Sciatic nerve (tissue), 2 donors: ENCODE measurements at regions not wholly inside any gene's neighbourhood (a gene's known extent, or its start where the extent isn't known, plus 50 kb on each side); places are given as distances from the start of the nearest gene placed in this dataset.
A peak's percentile ranks its signal among the peaks of the same experiment; 100 is the strongest.
"Not testable (repeated sequence)": the region's sequence is repeated elsewhere in the genome, so short reads cannot be mapped to it uniquely, and the experiment has no call there.

Source experiments
- ATAC-seq: fragments of 200-7000 bp; cut with Tn5 transposase; one replicate; pipeline ENCODE4 v1.9.1; 2020; ENCODE audit warnings: mild to moderate bottlenecking, moderate library complexity
- DNase-seq: peaks from one replicate; pipeline ENCODE4 v3.0.0-alpha.2; 2020; ENCODE audit warnings: low spot score
- intact Hi-C: fragments of 100-400 bp; cut with DNase I; formaldehyde crosslinking; loops from one replicate; pipeline ENCODE4 v1.14.2; 2022
- donor health status: DM: no; HTN: no; CAD: no.
- donor health status: DM: no; HTN: no; CAD: no.

- intact Hi-C loops, result no loop called here
- no peak for ATAC-seq
These were observed 286.5 kb downstream of the MTX2 start for GRCh38 chr2:176555781-176556180.

GRCh38 chr2:176556373-176556772 lies 287.1 kb downstream of the MTX2 start:
- DNase-seq (no peak), ATAC-seq (no peak)
- intact Hi-C loops, result no loop called here

More at GRCh38 chr2:176555781-176556180, 286.5 kb downstream of the MTX2 start:
- DNase-seq, result no peak

DNA sequence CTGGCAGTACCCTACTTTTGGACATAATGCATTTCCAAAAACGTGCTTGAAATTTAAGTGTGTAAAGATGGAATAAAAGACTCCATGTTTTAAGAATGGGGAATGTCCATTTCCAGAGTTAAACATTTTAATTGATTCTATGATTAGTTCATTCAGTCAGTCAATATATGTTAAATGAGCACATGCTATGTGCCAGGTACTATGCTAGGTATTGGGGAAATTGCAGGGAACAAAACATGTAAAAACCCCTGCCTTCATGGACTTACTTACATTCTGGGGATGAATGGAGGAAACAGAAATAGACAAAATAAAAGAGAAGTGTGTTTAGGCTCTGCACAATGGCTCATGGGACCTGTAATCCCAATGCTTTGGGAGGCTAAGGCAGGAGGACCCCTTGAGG lies 288.6 kb downstream of the MTX2 start:
- intact Hi-C loops, result no loop called here
- ATAC-seq, result no peak
- no peak for DNase-seq

GRCh38 chr2:176558574-176559140 lies 289.4 kb downstream of the MTX2 start:
- DNase-seq (no peak), ATAC-seq (no peak)
- intact Hi-C loops, result no loop called here

GRCh38 chr2:176560296-176560695 lies 291.1 kb downstream of the MTX2 start:
- ATAC-seq (no peak), DNase-seq (no peak)
- intact Hi-C loops, result no loop called here

DNA sequence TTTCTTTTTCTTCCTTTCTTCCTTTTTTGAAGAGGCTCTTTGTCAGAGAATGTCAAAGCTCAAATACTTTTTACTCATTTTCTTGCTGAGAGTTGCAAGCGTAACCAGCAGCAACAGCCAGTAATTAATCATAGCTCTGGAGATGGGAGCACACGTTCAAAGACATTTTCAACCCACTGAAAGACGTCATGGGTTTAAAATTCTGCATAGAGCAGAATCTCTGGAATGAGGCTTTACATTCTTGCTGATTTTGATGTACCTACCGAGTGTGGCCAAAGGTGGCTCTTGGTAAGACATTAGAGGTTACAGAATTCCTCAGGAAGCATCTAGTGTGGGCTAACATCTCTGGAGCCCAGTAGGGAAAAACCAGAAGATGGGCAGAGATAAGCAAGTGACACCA lies 292.5 kb downstream of the MTX2 start:
- intact Hi-C loops, result no loop called here
- DNase-seq (no peak), ATAC-seq (no peak)

DNA sequence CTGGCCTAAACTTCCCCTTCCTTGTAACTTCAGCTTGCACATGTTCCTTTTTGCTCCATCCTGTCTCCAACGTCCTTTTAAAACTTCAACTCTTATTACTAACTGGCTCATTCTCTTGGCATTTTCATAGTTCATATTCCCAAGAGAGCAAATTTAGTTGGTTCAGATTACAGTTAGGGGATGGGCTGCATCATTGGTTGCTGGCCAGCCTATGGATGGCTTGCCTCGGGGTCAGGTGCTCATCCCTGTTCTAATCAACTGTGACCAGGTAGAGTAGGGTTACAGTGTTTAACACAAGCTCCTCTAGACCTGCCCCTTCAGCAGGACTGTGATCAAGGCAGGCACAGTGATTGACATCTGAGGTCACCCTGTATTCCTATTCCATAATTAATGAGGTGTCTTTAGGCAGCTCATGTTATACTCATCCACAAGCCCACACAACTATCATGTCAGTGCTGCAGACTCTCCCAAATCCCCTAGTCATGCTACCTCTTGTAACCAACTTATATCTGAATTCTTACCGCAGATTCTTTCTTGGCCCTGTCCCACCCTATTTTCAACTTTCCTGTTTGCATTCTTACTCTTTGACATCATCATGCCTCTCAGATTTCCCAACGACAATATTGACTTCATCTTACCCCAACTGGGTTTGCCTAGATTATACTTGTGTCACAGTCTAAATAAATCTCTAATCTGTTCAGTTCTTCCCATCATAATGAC lies 293.3 kb downstream of the MTX2 start:
- DNase-seq (no peak), ATAC-seq (no peak)
- intact Hi-C loops, result no loop called here

DNA sequence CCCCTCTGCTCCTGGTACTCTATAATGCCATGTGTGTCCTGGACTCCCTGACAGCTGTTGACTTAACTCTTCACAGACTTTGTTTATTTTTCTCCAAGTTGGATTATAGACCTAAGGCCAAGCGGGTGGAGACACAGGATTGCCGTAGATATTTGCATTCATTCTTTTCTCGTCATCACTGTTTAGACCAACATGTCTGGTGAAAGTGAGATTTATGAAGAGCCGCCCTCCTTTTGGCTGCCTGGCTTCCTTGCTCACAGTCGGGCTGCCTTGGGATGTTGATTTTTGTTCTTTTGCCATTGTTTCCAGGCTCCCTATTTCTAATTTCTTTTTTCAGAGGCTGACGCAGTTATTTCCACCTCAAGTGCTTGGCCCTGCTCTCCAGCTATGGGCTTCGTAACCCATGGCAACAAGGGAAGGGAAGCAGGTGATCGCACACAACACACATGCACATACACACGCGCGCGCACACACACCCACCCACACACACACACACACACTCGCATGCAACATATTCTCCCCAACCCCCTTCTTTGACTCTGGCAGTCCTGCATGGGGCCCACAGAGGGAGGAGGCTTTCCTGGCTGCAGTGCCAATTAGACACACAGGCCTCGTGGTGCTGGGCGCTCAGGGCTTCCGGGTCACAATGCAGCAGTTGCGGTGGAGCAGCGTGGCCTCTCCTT lies 296.5 kb downstream of the MTX2 start:
- intact Hi-C loops, result no loop called here
- DNase-seq, result no peak
- peak; percentile 22 for ATAC-seq

GRCh38 chr2:176566496-176566895 lies 297.3 kb downstream of the MTX2 start:
- no peak for ATAC-seq
- intact Hi-C loops, result no loop called here
- DNase-seq, result no peak

DNA sequence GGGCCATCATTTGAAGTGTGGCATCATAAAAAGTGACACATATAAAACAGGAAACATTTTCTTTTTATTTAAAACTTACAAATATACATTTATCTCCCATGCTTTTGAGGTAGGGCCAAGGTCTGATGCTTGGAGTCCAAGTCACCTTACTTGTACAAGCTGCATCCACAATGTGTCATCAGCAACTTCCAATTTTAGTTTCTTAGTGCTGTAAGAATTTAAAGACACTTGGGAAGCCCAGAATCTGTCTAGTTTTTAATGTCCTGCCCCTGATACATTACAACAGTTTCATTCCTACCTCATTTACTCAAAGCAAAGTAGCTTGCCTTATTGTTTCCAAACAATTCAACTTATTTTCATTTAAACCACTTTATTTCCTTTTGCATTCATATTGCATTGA lies 297.7 kb downstream of the MTX2 start:
- ATAC-seq (no peak), DNase-seq (no peak)
- intact Hi-C loops, result no loop called here

DNA sequence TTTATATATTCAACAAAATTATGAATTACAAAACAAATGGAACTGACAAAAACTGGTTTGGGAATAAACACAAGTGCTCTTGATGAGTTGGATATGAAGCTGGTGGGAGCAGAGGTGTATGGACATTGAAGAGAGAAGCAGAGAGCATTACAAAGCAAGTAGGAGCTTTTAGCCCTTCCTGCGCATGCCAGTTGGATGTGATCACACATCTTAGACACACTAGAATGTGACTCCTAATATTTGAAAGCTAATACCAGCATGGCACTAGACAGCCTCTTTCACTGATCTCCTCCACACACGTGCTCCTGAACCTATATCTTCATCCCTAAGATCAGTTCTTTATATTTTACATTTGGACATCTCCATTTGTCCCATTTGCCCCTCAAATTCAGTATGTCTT lies 298.1 kb downstream of the MTX2 start:
- DNase-seq (no peak), ATAC-seq (no peak)
- intact Hi-C loops, result no loop called here

DNA sequence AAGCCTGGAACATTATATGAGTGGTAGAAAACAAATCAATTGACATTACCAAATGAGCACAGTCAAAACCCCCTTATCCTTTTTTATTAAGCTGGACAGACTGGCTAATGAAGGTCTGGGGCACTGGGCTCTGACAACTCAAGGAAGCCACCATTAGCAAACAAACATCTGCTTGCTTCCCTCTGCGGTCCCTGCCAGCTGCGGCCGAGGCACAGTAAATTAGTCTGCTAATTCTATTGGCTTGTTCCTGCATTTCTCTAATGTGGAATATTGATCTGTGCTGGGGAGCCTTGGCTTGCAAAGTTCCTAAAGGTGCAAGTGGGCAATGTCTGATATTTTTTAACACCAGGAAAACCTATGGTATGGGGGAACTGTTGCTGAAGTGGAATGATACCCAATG lies 300.3 kb downstream of the MTX2 start:
- intact Hi-C loops, result no loop called here
- ATAC-seq (no peak), DNase-seq (no peak)

GRCh38 chr2:176573612-176574483 lies 304.6 kb downstream of the MTX2 start:
- intact Hi-C loops, result no loop called here
- DNase-seq (no peak), ATAC-seq (no peak)

GRCh38 chr2:176574484-176575236 lies 305.4 kb downstream of the MTX2 start:
- no peak for ATAC-seq
- no peak for DNase-seq
- intact Hi-C loops, result no loop called here

DNA sequence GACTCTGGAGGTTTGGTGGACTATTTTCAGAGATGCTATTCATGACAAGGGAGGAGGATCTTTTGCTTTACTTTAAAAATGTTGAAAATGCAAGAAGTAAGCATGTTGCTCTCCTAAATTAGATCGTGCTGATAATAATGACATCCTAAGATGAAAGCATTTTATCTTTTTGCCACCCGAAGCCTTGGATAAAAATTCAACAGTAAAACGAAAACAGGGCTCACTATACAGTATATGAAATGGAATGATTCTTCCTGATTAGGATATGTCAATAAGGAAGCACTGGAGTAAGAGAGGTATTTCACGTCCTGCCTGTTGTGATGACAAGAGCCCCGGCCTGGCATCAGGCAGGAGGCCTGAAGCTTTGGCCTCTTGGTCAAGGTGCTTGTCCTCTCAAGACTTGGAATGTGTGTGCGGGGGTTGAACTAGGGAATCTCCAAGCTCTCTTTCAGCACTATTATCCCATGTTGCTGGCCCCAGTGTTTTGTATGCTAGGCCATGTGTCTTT lies 306.0 kb downstream of the MTX2 start:
- DNase-seq (no peak), ATAC-seq (no peak)
- intact Hi-C loops, result no loop called here

DNA sequence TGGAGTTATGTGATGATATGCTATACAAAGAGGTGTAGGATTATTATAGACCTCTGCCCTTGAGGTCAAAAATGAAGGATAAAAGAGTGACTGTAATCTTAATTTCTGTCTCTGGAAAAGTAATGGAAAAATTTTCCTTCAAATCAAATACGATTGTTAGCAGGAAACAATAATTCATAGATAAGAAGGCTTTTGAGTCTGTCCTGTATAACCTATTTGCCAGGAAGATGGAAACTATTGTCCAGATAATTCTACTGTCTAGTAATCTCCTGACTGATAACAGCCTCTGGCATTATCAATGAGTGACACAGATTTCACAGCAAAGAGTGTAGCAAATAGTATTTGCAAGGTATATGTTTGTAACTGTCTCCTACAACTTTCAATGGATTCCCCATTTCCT lies 307.8 kb downstream of the MTX2 start:
- intact Hi-C loops, result no loop called here
- DNase-seq, result no peak

GRCh38 chr2:176578292-176578691 lies 309.1 kb downstream of the MTX2 start:
- ATAC-seq, DNase-seq, intact Hi-C loops: not testable (repeated sequence)

More for the DNA sequence above, 307.8 kb downstream of the MTX2 start:
- no peak for ATAC-seq

GRCh38 chr2:176579608-176580007 lies 310.4 kb downstream of the MTX2 start:
- ATAC-seq, result no peak
- DNase-seq, result no peak
- intact Hi-C loops, result no loop called here
